HG03064 (cell line): ENCODE measurements at regions not wholly inside any gene's neighbourhood (a gene's known extent, or its start where the extent isn't known, plus 50 kb on each side); places are given as distances from the start of the nearest gene placed in this dataset.
A peak's percentile ranks its signal among the peaks of the same experiment; 100 is the strongest.
"Not testable (repeated sequence)": the region's sequence is repeated elsewhere in the genome, so short reads cannot be mapped to it uniquely, and the experiment has no call there.

Experiments used
- ATAC-seq: cut with Tn5 transposase; IDR thresholded peaks from one replicate; pipeline ENCODE4 v1.9.1; 2021; ENCODE audit warnings: low read depth; ENCODE audit not compliant: unreplicated experiment

DNA sequence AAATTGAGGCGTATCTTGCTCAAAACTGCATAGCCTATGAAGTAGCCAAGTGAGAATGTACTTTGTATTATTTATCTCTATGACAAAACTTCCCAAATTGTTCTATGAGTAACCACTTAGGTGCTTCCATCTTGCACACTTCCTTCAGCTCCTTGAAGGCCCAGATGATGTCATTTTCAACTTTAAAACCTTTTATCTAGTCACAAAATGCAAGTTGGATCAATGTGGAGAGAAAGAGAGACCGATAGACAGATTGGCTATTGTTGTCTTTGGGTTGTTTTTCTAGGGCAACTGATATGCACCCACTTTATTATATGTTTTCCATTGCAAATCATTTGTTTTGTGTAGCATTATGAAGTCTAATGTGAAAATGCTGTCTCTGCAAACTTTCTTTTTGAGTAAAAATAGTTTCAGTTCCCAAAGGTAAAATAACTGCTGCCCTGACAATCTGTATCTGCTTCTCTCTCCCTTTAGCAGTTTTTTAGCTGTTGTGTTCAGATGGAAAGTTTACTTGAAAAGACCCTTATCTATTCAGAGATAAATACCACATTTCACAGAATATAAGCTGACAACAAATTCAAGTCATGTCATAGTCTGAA, 73.7 kb upstream of the CITED2 start:
- peak; percentile 92 for ATAC-seq

- ATAC-seq: no peak
Measured at GRCh38 chr6:139447656-139447975, 73.2 kb upstream of the CITED2 start.

GRCh38 chr6:139446768-139447655, 72.6 kb upstream of the CITED2 start:
- no peak for ATAC-seq

DNA sequence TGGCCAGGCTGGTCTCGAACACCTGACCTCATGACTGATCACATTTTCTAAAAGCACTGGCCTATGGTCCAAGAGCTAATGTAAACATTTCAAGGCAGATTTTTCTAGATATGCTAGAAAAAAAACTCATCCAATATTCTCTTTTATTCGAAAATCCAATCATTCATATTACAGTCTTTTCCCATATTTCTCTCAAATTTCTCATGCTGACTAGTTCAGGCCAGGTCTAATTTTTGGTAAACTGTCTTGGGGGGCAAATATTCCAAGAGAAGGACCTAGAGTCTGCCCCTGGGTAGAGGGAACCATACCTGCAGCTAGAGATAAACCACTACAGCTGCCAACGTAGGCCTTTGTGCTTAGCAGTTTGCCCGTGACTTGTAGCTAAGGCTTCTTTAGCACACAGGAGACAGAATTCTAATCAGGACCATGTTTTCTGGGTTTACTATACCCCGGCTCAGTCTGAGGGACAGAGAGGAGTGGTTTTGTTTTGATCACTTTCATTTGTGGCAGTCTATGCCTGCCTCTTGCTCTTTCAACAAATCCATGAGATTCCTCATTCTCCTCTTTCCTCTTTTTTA, 71.8 kb upstream of the CITED2 start:
- no peak for ATAC-seq

DNA sequence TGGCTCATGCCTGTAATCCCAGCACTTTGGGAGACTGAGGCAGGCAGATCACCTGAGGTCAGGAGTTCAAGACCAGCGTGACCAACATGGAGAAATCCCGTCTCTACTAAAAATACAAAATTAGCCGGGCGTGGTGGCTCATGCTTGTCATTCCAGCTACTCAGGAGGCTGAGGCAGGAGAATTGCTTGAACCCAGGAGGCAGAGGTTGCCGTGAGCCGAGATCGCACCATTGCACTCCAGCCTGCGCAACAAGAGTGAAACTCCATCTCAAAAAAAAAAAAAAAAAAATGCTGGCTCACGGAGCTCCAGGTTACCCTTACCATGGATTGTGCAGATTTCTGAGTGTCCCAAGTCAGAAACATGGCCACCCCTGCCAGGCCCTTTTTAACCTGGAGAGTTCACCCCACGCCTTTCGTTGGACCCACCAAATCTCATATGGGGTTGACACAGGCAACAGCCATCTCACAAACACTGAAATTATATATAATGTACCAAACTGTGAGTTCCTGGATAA, 69.9 kb upstream of the CITED2 start:
- not testable (repeated sequence) for ATAC-seq

DNA sequence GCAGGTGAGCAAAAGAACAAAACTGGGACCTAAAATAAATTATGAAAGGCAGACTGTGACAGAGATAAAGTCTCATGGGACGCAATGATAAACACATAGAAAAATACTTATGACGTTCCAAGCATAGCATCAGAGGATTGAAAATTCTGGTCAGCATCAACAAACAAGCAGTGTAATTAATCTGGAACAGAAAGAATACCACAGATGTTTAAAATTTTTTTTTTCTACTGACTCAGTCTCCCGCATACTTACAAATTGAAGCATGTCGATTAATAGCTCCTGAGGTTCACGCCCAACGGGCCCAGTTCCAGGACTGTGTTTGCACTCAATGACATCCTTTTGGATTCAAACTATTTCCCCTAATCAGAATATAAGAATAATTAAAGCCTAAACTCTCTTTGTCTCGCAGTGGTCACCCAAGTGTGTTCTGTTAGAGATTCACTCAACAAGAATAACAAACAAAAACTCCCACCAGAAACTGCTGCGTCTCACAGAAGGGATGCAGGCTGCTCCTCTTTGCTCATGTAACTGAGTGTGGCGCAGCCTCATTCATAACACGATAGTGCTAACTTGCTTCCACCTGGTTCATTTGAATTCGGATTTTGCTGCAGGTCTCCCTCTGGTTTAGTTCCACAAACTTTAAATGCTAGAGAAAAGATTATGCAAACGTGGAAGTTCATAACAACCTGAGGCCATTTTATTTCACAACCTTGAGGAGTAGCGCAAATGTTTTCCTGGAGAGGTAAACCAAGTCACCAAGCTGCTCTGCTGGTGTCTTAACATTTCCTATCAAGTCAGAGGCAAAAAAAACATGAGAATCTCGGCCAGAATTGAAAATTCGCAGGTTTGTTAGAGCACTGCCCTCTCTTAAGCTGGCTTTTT, 69.0 kb upstream of the CITED2 start:
- no peak for ATAC-seq

DNA sequence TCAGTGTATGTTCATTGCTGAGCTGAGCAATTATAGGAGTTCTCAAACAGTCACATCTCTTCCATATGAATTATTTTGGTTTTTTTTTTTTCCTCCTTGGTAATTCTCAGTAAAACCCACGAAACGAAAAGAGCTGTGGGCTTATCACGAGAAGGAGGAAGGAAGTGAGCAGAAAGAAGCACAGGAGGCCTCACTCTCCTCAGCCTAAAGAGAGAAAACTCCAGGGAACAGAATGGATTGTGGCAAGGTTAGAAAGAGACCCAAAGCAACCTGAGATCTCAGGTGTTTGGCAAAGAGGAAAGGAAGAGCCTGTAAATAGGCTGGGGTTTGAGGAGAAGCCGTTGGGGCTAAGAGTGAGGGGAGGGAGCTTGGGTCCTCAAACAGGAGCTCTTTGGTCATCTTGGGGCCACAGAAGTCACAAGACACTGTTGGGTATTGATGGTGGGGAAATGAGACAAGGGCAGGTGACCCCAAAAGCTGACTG, 67.8 kb upstream of the CITED2 start:
- no peak for ATAC-seq

DNA sequence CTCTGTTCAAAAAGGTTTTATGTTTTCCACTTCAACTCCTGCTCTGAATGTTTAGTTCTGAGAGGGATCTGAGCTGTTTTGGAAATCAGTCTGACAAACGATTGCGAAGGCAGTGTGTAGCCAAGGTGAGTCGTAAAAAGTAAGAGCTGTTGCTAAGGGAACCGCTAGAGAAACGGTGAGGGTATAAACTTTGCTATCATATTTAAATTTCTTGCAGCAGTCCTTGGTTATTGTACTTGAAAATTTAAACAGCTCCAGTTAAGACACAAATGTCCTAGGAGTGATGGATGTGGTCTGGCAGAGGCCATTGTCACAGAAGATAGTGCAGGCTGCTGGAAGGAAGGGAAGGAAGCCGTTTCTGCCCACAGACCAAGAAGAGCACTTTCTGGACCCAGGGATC, 64.9 kb upstream of the CITED2 start:
- no peak for ATAC-seq

- ATAC-seq: no peak
Measured at GRCh38 chr6:139438775-139439174, 64.3 kb upstream of the CITED2 start.

GRCh38 chr6:139436957-139437348, 62.5 kb upstream of the CITED2 start:
- no peak for ATAC-seq

GRCh38 chr6:139436200-139436956, 61.9 kb upstream of the CITED2 start:
- ATAC-seq: no peak

DNA sequence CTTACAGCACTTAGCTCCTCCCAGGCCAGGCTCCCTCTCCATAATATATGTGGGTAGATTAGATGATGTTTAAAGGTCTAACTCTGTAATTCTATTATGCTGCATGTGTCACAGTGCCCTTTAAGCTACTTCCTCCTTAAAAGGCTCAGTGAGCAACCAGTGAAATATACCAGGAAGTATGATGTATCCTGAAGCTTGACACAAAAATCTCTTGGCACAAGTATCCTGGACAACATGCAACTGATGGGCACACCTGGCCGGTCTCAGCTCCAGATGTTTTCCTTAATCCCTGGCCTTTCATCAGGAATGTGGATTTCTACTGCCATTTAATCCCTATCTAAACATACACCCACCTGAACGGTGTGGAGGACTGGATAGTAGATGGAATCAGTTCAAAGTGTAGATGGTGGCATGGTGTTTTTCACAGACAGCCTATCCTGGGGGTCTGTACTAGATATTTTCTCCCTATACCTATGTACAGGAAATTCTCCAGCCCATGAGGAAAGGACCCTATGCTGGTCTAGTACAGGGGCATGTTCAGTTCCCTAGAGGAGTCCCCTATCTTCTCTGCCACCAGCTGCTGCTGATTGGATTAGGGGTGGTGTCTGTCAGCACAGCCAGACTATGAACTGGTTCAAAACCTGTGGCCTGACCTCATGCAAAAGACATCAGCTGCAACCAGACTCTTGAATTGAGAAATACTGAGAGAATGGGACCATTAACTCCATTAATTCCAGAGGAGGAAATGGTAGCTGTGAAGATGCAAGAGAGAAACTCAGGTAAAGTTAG, 59.4 kb upstream of the CITED2 start:
- no peak for ATAC-seq

DNA sequence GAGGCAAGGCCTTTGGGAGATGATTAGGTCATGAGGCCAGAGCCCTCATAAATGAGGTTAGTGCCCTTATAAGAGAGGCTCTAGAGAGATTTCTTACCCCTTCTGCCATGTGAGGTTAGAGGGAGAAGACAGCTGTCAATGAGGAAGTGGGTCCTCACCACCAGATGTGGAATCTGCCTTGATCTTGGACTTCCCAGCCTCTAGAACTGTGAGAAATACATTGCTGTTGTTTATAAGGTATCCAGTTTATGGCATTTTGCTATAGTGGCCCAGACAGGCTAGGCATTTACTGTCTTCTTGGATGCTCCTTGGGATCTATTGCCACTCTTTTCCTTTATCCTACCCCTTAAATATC, 57.1 kb upstream of the CITED2 start:
- ATAC-seq: no peak

DNA sequence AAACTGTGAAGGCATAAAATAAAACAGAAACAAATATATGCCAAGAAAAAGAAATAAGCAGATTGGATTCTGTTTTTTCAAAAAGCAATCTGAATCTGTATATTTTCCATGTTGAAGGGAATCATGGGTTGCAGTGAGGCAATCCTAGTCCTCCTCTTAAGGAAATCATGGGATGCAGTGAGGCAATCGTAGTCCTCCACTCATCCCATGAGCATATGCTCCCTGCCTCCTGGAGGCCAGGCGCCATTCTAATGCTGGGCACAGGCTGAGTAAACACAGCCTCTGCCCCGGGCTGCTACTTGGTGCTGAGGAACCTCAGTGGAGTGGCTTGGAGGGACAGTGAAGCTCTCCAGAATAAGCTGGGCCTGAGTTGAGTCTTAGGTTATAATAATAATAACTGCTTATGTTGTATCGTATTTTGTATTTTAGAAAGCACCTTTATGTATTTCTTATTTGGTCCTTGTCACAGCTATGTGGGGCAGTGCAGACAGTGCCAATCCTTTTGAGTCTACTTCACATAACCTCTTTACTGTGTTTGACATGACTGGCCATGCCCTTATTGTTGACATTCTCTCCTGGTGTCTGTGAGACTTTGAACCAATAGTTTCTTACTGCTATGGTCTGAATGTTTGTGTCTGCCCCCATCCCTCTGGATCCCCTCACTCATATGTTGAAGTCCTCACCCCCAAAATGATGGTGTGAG, 56.6 kb upstream of the CITED2 start:
- no peak for ATAC-seq

DNA sequence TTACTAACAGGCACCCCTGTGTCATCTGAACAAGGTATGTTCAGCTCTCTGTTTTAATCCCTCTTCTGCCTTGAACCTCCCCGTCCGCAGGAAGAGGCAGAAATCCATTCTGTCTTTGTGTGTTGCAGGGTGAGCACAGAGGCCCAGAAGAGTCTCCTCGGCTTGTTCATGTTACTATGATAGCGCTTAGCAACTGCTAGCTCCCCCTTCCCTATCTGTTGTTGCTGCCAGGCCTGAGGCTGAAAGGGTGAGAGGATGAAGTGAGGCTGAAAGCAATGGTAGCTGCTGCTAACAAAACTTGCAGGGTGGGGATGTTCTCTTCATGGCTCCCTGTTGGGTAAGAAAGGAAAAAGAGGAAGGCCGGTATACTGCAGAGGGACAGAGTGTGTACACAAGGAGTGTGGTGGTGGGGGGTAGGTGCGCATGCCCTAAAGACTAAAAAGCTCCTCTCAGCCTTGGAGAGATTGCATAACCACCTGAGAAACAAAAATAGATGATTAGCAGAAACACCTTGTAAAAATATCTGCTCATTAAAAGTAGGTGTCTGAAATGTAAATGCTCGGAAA, 55.2 kb upstream of the CITED2 start:
- ATAC-seq: no peak

GRCh38 chr6:139427199-139427598, 52.8 kb upstream of the CITED2 start:
- ATAC-seq: no peak

DNA sequence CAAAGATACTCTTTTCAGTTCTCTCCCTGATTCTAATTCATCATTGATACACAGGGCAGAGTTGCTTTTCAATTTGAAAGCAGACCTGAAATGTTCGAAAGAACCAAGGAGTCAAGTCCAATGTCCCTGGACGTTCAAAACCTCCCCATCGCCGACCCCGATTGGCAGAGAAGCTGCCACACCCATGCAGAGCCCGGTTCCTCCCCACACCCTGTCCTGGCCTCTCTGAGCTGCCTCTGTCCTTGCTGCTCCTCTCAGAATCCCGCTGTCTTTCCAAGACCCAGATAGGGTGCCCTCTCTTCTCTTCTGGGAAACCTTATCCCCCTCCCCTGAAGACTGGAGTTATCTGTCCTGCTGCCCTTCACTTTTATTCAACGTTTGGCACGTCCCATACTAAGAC, 52.3 kb upstream of the CITED2 start:
- ATAC-seq: no peak

GRCh38 chr6:139425780-139426179, 51.3 kb upstream of the CITED2 start:
- ATAC-seq: no peak
